Transverse colon (tissue), 4 donors: ENCODE measurements at regions not wholly inside any gene's neighbourhood (a gene's known extent, or its start where the extent isn't known, plus 50 kb on each side); places are given as distances from the start of the nearest gene placed in this dataset.

Experiments
- DNase-seq: peaks from one replicate; pipeline ENCODE4 v3.0.0-alpha.2; 2019
- H3K27ac ChIP-seq, 4 donors: fragments of 200-600 bp; sonication (generic); 2 replicates each; pipeline ENCODE4 v1.5.1; 2016 to 2018; ENCODE audit warnings: inconsistent platforms in 4 of 4
- H3K27me3 ChIP-seq: fragments of 200-600 bp; sonication (generic); 2 replicates; pipeline ENCODE4 v1.5.1; 2017; ENCODE audit warnings: inconsistent platforms
- H3K36me3 ChIP-seq, 4 donors: fragments of 200-600 bp; sonication (generic); 2 replicates each; pipeline ENCODE4 v1.5.1; 2017 to 2019; ENCODE audit warnings: inconsistent platforms in 4 of 4
- H3K4me1 ChIP-seq, 4 donors: fragments of 200-600 bp; sonication (generic); 2 replicates each; pipeline ENCODE4 v1.5.1; 2017 to 2020; ENCODE audit warnings: inconsistent platforms in 4 of 4
- H3K4me3 ChIP-seq, 4 donors: fragments of 200-600 bp; sonication (generic); 1 replicate in 1 of 4; 2 replicates in 3 of 4; pipeline versions ENCODE4 v1.5.1 to v1.6.1; 2017 to 2019; ENCODE audit warnings: inconsistent platforms in 4 of 4
- H3K9me3 ChIP-seq, 2 donors: fragments of 200-600 bp; sonication (generic); 2 replicates each; pipeline ENCODE4 v1.5.1; 2017 to 2019; ENCODE audit warnings: inconsistent platforms in 2 of 2
- EP300 ChIP-seq: sonication (generic); formaldehyde crosslinking; IDR thresholded peaks from one replicate; pipeline ENCODE4 v1.6.1; 2017; ENCODE audit warnings: antibody characterized with exemption, low read depth
- POLR2A ChIP-seq: fragments of 450-650 bp; IDR thresholded peaks from one replicate; pipeline ENCODE4 v1.6.1; 2016; ENCODE audit warnings: antibody characterized with exemption, mild to moderate bottlenecking, moderate library complexity
- POLR2AphosphoS5 ChIP-seq, 3 donors: sonication (generic); formaldehyde crosslinking; IDR thresholded peaks; one replicate each; pipeline ENCODE4 v1.6.1; 2016; ENCODE audit warnings: antibody characterized with exemption in 3 of 3
- WGBS, 2 donors: methylation state at CpG; one replicate each; pipeline ENCODE4 v1.1.5; 2018; ENCODE audit warnings: low coverage in 1 of 2; 5-methylcytosine and 5-hydroxymethylcytosine counted together
- in situ Hi-C, 4 donors: fragments of 200-750 bp; cut with MboI; loops; one replicate each; pipeline versions ENCODE4 v1.15.0 to v1.15.1; 2017; ENCODE audit warnings: low sequenced_read_pairs in 3 of 4, low pct_ligation_motif_present in 1 of 4, low pct_unique_long_range_greater_than_20kb in 1 of 4
- intact Hi-C: fragments of 100-400 bp; cut with DNase I; formaldehyde crosslinking; loops from one replicate; pipeline ENCODE4 v1.15.1; 2023; ENCODE audit warnings: low total_unique reads
- TF ChIP-seq, protein P1 (sequence below), 5 experiments: fragments of 200-600 bp in 3 of 5; fragments of 450-650 bp in 2 of 5; sonication (generic) in 3 of 5; IDR thresholded peaks; 1 replicate in 2 of 5; 2 replicates in 3 of 5; pipeline ENCODE4 v1.5.1; 2016 to 2017; ENCODE audit warnings: antibody characterized with exemption in 5 of 5, inconsistent platforms in 3 of 5, mild to moderate bottlenecking in 2 of 5, moderate library complexity in 1 of 5

DNA sequence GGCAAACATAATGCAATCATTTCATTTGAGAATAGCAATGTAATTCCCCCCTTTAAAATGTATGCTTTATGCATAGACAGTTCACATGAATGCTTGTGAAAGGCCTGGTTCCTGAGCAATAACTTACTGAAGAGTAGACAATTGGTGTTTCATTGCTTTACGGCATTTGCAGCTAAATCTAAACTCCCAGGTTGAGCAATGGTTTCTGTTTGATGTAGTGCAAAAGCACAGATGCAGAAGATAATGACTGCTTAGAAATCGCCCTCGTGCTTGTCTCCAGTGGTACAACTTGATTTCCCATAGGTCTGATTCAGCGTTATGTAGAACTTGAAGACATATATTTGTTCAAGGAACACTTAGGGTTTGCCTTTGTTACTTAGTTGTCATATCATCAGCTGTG, 1018.3 kb downstream of the DIAPH3 start:
- H3K4me1 ChIP-seq = no peaks in the 10 kb centered on the region
- H3K27ac ChIP-seq = no peak overlapping the region
- TF ChIP-seq EP300 (no peak), POLR2AphosphoS5 (IDR thresholded peaks at IDR 0.05) (no peak), POLR2A (no peak)
- TF ChIP-seq, protein P1, sequence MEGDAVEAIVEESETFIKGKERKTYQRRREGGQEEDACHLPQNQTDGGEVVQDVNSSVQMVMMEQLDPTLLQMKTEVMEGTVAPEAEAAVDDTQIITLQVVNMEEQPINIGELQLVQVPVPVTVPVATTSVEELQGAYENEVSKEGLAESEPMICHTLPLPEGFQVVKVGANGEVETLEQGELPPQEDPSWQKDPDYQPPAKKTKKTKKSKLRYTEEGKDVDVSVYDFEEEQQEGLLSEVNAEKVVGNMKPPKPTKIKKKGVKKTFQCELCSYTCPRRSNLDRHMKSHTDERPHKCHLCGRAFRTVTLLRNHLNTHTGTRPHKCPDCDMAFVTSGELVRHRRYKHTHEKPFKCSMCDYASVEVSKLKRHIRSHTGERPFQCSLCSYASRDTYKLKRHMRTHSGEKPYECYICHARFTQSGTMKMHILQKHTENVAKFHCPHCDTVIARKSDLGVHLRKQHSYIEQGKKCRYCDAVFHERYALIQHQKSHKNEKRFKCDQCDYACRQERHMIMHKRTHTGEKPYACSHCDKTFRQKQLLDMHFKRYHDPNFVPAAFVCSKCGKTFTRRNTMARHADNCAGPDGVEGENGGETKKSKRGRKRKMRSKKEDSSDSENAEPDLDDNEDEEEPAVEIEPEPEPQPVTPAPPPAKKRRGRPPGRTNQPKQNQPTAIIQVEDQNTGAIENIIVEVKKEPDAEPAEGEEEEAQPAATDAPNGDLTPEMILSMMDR (IDR thresholded peaks at IDR 0.05) = no peak
- intact Hi-C loops = no loop called here
- no peaks in the 10 kb centered on the region for H3K9me3 ChIP-seq
- H3K27me3 ChIP-seq = no peaks in the 10 kb centered on the region
- in situ Hi-C loops = no loop called here
- no peak overlapping the region for H3K4me3 ChIP-seq
- 46 to 67% methylated on average over 4 of the region's 4 CpGs for WGBS, 2 donors
- H3K36me3 ChIP-seq = no peaks in the 10 kb centered on the region
- no peak for DNase-seq

DNA sequence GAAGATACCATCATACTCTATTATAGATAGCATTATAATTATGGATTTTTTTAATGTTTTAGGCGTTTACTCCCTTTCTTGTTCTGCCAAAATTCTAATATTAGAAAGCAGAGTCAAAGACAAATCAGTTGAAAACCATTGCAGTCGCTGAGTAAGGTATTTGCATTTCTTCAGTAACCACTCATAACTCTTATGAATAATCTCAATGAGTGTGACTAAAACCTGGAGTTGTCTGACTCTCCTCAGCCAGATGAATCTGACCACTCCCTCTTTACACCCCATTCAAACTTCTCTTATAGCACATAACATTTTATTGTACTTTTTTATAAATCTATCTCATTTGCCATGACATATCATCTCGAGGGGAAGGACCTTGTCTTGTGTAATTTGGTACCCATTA, 1006.5 kb downstream of the DIAPH3 start:
- TF ChIP-seq POLR2A (no peak), POLR2AphosphoS5 (IDR thresholded peaks at IDR 0.05) (no peak)
- Histone ChIP-seq H3K9me3 (peaks cover 0 to 4% of the 10 kb centered on the region in 2 donors), H3K4me1 (no peaks in the 10 kb centered on the region), H3K36me3 (no peaks in the 10 kb centered on the region), H3K27me3 (no peaks in the 10 kb centered on the region), H3K27ac (no peak overlapping the region), H3K4me3 (no peak overlapping the region)
- in situ Hi-C loops (no loop called here), intact Hi-C loops (no loop called here)
- no peak for DNase-seq
- 47 to 61% methylated on average over 3 of the region's 3 CpGs for WGBS, 2 donors

DNA sequence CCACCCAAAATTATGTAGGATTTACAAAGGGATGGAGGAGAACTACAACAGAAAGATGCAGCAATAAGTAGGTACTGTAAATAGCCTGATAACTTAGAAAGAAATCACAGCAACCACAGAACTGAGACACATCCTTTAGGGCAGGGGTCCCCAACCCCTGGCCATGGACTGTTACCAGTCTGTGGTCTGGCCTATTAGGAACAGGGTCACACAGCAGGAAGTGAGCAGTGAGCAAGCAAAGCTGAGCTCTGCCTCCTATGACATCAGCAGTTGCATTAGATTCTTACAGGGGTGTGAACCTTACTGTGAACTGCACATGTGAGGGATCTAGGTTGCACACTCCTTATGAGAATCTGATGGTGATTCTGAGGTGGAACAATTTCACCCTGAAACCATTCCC, 997.6 kb downstream of the DIAPH3 start:
- Histone ChIP-seq H3K36me3 (no peaks in the 10 kb centered on the region), H3K4me3 (no peak overlapping the region), H3K9me3 (peaks cover 0 to 5% of the 10 kb centered on the region in 2 donors), H3K4me1 (no peaks in the 10 kb centered on the region), H3K27me3 (no peaks in the 10 kb centered on the region), H3K27ac (no peak overlapping the region)
- intact Hi-C loops = no loop called here
- in situ Hi-C loops = no loop called here
- TF ChIP-seq, protein P1 (IDR thresholded peaks at IDR 0.05) = no peak
- TF ChIP-seq POLR2AphosphoS5 (IDR thresholded peaks at IDR 0.05) (no peak), POLR2A (no peak), EP300 (no peak)
- DNase-seq = no peak

DNA sequence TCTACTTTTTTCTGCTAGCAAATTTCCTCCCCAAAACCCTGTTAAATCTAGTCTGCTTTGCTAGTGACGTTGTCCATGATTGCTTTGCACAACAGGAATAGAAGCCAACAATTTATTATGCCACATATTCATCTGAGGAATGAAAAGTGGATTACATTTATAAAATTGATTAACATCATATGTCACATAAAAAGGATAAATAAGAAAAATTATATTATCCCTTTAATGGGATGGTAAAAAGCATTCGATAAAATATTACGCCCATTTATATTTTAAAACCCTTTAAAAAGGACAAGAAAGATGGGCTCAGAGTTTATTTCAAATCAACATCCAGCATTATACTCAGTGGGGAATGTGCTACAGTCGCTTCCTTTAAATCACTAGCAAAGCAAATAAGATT, 991.7 kb downstream of the DIAPH3 start:
- intact Hi-C loops (no loop called here), in situ Hi-C loops (no loop called here)
- no peak overlapping the region for H3K27ac ChIP-seq
- H3K4me3 ChIP-seq = no peak overlapping the region
- 48 to 54% methylated on average over 4 of the region's 4 CpGs for WGBS, 2 donors
- no peaks in the 10 kb centered on the region for H3K4me1 ChIP-seq
- no peak for DNase-seq
- H3K9me3 ChIP-seq = no peaks in the 10 kb centered on the region
- H3K36me3 ChIP-seq = no peaks in the 10 kb centered on the region
- TF ChIP-seq, protein P1 (IDR thresholded peaks at IDR 0.05) = no peak
- TF ChIP-seq POLR2A (no peak), EP300 (no peak), POLR2AphosphoS5 (IDR thresholded peaks at IDR 0.05) (no peak)
- H3K27me3 ChIP-seq = no peaks in the 10 kb centered on the region

DNA sequence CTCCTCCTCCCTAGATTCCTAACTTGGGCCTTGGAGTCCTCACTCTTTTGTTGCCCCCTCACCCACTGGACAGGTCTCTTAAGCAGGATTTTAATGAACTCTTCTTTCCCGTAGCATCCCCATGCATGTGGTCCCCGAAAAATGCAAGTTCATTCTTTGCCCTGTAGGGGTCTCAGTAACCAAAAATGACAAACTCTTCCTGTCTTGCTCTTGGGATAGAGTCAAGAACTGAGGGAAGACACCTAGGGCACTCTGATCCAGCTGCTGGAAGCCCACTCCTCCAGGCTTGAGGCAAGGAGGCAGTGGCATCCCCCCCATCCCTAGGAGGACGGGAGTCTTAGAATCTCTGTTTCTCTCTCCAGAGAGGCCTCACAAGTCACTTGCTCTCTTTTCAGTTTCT, 987.0 kb downstream of the DIAPH3 start:
- 62% methylated on average over 3 of the region's 3 CpGs; no CpG with 5 or more reads in 1 of the 2 donors for WGBS, 2 donors
- TF ChIP-seq POLR2AphosphoS5 (IDR thresholded peaks at IDR 0.05) = no peak
- TF ChIP-seq, protein P1 (IDR thresholded peaks at IDR 0.05) = peak in 1 of 5 experiments; percentile 11
- in situ Hi-C loops = no loop called here
- H3K36me3 ChIP-seq = no peaks in the 10 kb centered on the region
- no peaks in the 10 kb centered on the region for H3K4me1 ChIP-seq
- H3K27ac ChIP-seq = no peak overlapping the region
- H3K4me3 ChIP-seq = no peak overlapping the region
- intact Hi-C loops = no loop called here
- no peaks in the 10 kb centered on the region for H3K27me3 ChIP-seq
- no peaks in the 10 kb centered on the region for H3K9me3 ChIP-seq
- no peak for DNase-seq
